ENCODE measurements at regions not wholly inside any gene's neighbourhood (a gene's known extent, or its start where the extent isn't known, plus 50 kb on each side); places are given as distances from the start of the nearest gene placed in this dataset.

DNA sequence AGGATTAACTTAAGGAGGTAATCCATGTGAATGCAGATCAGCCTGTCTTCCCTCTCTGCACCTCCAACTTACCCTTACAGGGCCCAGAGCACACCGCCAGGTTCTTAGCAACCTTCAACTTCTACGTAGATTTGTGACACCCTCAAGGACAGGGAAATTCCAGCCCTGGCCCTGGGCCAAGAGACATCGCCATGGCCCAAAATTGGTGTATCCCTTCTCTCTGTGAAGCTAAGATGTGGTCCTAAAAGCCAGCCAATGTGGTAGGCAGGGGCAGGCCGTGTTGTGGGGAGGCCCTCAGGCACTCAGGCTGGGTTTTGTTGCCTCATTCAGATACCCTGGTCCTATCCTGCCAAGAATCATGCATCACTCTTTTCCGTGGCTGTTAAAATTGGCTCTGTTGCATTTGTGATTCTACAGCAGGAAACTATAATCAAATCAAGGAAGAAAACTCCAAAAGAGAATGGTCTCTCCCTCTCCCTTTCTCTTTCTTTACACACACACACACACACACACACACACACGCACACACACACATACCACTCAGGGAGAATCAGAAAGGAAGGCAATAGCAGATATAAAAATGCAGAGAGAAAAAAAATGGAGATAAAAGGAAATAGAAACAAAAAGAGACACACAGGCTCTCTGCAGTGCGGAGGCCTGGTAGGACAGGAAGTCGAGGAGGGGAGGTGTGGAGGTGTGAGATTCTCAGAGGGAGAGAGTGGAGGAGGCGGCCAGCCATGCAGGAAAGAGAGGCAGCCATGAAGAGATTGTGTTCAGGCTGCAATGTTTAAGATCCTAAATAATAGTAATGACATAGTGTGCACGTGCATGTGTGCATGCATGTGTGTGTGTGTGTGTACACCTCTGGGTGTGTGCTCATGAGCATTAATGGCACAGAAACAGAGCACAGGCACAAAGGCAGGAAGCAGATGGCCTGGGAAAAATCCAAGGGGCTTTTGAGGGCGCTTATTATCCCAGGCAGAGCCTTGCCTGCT lies 201.8 kb upstream of the LRFN2 start:
- no peak for DNase-seq

DNA sequence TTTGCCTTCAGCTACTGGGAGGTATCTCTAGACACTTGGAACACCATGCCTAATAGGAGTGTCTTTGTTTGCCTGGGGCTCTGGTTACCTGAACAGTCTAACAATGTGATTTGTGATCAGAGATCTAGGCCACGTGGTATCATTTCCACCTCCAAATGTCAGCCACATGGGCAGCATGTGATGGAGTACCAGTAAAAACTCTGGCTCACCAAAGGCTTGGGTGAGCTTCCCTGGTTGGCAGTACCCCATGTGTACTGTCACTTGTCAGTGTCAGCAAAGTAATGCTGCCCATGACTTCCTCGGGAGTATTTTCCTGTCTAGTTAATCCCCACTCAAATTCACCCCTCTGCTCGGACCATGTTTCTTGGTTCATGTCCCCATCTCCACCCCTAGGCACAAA lies 195.2 kb upstream of the LRFN2 start:
- no peak for DNase-seq

DNA sequence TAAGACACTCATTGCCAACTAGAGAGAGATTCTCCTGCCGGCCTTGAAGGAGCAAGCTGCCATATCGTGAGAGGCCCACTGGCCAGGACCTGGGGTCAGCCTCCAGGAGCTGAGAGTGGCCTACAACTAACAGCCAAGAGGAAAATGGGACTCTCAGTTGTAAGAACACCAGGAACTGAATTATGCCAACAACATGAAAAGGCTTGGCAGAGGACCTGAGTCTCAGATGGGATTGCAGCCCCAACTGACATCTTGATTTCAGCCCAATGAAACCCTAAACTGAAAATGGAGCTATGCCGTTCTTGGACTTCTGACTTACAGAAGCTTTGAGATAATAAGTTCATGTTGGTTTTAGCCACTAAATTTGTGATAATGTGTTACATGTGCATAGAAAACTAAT lies 193.5 kb upstream of the LRFN2 start:
- no peak for DNase-seq

GRCh38 chr6:40779409-40779808 lies 192.2 kb upstream of the LRFN2 start:
- no peak for DNase-seq

DNA sequence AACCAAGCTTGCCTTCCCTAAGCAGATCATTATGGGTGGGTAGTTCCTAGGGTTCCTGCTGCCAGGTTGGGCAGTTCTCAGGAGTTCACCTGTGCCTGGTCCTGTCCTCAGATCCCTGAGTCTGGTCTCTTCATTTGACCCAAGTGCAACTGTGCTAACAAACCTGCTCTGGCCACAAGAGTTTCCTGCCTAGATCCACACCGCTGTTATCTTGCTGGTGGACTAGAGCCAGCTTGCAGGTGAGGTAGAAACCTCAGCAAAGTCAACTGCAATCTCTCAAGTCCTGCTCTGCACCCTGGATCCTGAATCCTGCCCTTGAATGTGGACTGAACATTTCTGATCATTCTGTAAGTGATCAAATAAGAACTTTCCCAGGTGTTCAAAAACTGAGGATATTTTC lies 191.8 kb upstream of the LRFN2 start:
- no peak for DNase-seq

- no peak for DNase-seq
Observed at GRCh38 chr6:40778196-40778595, 191.0 kb upstream of the LRFN2 start.

DNA sequence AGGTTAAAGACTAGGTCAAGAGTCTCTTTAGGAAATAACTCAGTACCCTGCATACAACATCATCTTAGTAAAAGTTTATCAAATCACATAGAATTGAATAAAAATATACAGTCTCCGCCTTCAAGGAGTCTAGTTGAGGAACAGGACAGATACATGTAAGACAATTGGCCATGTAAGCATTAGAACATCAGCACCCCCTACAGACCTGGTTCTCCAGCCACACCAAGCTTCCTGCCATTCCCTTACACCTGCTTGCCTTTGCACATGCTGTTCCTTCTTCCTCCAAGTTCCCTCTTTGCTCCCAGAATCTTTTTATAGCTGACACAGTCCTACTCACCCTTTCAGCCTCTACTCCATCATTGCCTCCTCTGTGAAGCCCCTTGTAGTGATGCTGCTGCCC lies 187.8 kb upstream of the LRFN2 start:
- no peak for DNase-seq

- DNase-seq, result no peak
Observed at GRCh38 chr6:40770794-40771193, 183.6 kb upstream of the LRFN2 start.

DNA sequence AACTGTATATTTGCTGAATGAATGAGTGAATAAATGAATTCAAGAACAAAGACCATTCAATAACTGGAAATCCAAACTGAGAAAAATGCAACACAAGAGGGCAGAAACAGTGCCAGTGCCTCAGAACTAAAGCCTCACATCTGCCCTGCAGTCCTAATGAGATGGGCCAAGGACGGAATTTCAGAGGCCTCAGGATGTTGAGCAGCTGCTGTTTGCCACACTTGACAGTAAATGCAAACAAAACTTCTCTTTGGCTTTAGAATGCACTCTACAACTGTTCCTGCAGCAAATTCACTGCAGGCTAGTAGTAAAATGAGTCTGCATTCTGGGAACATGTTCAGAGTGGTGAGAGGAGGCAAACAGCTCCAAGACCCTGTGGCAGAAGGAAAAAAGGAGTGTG lies 177.6 kb upstream of the LRFN2 start:
- DNase-seq, result no peak

- no peak for DNase-seq
Observed at GRCh38 chr6:40762981-40763380, 175.8 kb upstream of the LRFN2 start.

DNA sequence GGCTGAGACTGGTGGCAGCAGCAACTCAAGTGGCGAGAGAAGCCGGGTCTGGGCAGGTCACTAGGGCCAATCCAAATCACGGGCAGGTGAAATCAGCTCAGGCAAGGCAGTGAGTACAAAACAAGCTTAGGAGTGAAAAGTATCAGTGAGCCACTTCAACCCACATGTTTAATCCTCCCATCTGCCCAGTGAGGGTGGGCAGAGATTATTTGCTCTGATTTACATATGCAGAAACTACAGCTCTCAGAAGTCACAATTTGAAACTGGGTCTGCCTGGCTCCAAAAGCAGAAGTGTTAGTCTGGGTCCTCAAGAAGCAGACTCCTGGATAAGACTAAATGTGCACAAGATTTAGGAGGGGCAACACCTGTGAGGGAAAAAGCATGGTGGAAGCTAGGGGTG lies 173.7 kb upstream of the LRFN2 start:
- DNase-seq, result no peak

DNA sequence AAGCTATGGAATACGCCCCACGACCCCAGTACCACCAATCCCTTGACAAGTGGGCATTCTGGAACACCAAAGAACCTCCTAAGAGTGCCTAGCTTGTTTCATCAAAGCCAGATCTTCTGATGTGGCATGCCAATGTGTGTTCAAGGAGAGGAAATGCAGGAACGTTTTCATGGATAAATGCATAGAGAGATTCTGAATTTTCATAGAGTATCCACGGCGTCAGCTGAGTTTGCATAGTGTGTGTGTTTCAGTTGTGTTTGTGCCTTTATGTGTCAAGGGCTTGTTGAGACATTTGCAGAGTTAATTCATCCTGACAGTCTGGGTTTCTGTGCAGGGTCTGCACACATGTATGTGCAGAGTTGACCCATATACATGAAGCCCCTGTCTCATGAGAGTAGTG lies 172.7 kb upstream of the LRFN2 start:
- DNase-seq, result no peak

GRCh38 chr6:40759264-40759663 lies 172.1 kb upstream of the LRFN2 start:
- DNase-seq, result no peak

DNA sequence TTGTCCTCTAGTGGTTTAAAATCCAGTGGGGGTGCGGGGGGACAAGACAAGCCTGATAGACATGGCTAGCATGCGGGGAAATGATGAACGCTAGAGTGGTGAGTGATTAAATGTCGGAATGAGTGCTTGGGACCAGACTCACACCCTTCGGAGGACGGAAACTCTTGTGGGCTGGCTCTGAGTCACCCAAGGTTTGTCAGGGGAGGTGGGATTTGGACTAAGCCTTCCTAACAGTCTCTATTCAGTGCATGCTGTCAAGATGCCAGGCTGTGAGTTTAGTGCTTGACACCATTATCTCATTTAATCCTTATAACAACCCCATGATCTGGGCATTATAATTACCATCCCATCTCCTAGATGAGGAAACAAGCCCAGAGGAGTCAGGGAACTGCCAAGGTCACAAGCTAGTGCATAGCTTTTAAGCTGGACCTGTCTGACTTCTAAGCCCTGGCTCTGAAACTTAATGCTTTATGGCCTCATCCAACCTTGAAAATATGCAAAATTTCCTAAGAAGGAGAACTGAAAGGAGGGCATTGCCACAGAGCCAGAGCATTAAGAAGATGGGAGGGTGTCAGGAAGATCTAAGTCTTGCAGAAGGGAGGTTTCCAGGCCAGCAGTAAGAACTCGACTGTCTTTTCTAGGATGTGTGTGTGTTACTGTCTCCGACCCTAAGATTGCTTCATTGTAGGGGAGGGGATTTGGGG lies 168.7 kb upstream of the LRFN2 start:
- DNase-seq, result no peak

GRCh38 chr6:40755046-40755681 lies 168.0 kb upstream of the LRFN2 start:
- no peak for DNase-seq

- no peak for DNase-seq
Observed at GRCh38 chr6:40754461-40755045, 167.4 kb upstream of the LRFN2 start.

DNA sequence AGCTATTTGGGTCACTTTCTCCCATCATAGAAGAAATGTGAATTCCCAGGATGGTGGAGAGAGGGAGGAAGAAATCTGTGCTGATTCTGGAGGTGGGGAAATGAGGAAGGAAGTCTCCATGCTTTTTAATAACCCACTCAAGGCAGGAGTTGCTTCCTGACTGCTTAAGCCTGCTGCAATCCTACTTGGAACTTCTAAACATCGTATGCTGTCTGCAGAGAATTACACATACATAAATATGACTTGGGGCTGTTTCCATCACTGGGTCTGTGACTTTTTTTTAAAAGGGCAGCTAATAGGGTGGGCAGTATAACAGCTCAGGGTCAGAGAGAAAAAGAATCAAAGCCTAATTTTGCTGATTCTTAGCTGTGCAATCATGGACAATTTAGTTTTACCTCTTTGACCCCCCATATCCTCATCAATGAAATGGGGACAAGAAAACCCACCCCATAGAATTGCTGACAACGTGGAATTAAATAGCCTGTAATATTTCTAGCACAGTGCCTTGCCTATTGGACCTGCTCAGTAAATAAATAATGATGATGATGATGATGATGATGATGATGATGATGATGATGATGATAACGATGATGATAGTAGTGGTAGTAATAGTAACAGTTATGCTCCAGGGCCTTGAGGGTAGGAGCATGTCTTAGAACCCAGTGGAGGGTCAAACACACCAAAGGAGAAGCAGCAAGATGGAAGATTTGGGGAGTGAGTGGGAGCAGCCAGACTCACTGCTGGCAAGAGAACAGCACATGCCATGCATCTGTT lies 166.7 kb upstream of the LRFN2 start:
- no peak for DNase-seq

- no peak for DNase-seq
Observed at GRCh38 chr6:40753048-40753447, 165.9 kb upstream of the LRFN2 start.

GRCh38 chr6:40744835-40745234 lies 157.7 kb upstream of the LRFN2 start:
- no peak for DNase-seq

DNA sequence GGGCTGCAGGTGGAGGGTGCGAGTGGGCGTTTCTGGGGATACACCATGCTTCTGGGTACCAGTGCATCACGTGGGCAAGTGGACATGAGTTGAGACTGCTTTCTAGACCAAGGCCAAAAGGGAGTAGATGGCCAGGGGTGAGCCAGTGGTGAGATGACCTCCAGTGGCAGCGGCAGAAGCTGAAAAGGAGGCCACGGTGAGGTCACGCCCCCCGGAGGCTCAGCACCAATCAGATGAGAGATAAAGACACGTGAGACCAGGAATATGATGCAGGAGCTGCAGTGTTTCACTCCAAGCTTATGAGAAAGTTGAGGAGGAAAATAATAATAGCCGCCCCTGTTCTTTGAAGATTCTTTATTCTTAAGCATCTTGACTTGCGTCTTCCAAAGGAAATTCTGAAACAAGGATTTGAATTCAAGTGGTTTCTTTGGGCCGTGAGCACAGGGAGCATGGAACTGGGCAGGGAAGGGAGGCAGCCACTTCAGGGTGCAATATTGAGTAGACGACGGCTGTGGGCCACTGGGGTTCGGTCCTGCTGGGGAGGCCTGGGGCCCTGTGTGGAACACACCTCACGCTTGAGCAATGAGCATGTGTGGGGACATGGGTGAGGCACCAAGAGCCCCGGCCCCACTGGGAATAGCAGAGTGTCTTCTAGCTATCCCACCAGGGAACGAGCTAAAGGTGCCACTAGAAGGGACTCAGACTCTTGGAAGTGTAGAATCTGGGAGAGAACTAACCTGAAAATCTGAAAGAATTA lies 156.7 kb upstream of the LRFN2 start:
- no peak for DNase-seq

DNA sequence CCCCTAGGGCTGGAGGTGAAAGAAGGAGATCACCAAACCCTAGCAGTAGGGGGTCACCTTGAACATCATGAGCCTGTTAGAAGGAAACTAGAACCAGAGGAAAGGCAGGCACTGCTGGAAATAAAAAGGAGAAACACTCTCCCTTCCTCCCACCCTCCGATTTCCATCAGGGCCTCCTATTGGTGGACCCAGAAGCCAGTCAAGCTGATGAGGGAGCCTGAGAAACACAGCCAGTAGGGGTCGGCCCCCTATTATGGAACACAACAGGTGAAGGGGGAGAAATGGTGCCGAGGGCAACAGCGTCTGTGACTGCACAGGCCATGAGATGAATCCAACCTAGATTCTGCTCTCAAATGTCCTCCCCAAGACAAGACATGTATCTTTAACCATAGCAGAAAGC lies 156.1 kb upstream of the LRFN2 start:
- DNase-seq, result no peak

- no peak for DNase-seq
Observed at GRCh38 chr6:40740518-40740917, 153.4 kb upstream of the LRFN2 start.
